Hepatocyte (in vitro differentiated cells): ENCODE measurements at regions not wholly inside any gene's neighbourhood (a gene's known extent, or its start where the extent isn't known, plus 50 kb on each side); places are given as distances from the start of the nearest gene placed in this dataset.

Source experiments
- CTCF ChIP-seq: fragments of 200-600 bp; sonication (generic); IDR thresholded peaks from 2 replicates; pipeline ENCODE4 v1.5.1; 2016; ENCODE audit warnings: antibody characterized with exemption, mild to moderate bottlenecking; ENCODE audit not compliant: poor library complexity
- EZH2 ChIP-seq: fragments of 200-600 bp; sonication (generic); IDR thresholded peaks from 2 replicates; pipeline ENCODE4 v1.6.1; 2016; ENCODE audit warnings: antibody characterized with exemption, mild to moderate bottlenecking, borderline replicate concordance
- EZH2phosphoT487 ChIP-seq: fragments of 200-600 bp; sonication (generic); IDR thresholded peaks from one replicate; pipeline ENCODE4 v1.6.1; 2018; ENCODE audit warnings: antibody characterized with exemption, mild to moderate bottlenecking, low read depth, moderate library complexity; ENCODE audit not compliant: unreplicated experiment, severe bottlenecking

GRCh38 chr18:54089749-54090459 is 134.6 kb downstream of the MBD2 start:
- TF ChIP-seq EZH2 (no peak), CTCF (no peak), EZH2phosphoT487 (no peak)
